ENCODE measurements at regions not wholly inside any gene's neighbourhood (a gene's known extent, or its start where the extent isn't known, plus 50 kb on each side); places are given as distances from the start of the nearest gene placed in this dataset.

GRCh38 chr12:94754653-94755052 lies 104.3 kb upstream of the TMCC3 start:
- TF ChIP-seq FOXP2 (optimal IDR thresholded peaks at IDR 0.05; ENCODE audit: borderline replicate concordance, extremely low read depth, extremely low read length, insufficient read depth) (no peak), TAF1 (IDR thresholded peaks at IDR 0.05; ENCODE audit: borderline replicate concordance, insufficient read depth, low read length) (no peak), SIN3A (IDR thresholded peaks at IDR 0.05; ENCODE audit: borderline replicate concordance, insufficient read depth, low read length) (no peak), POLR2AphosphoS5 (IDR thresholded peaks at IDR 0.05; ENCODE audit: low read depth, low read length) (no peak), REST (IDR thresholded peaks at IDR 0.05; ENCODE audit: insufficient read depth in 1 of 2, low read depth in 2 of 2, low read length in 2 of 2) (no peak)

GRCh38 chr12:94753036-94753679 lies 102.8 kb upstream of the TMCC3 start:
- TF ChIP-seq REST (IDR thresholded peaks at IDR 0.05; ENCODE audit: insufficient read depth in 1 of 2, low read depth in 2 of 2, low read length in 2 of 2) (no peak), SIN3A (IDR thresholded peaks at IDR 0.05; ENCODE audit: borderline replicate concordance, insufficient read depth, low read length) (no peak), TAF1 (IDR thresholded peaks at IDR 0.05; ENCODE audit: borderline replicate concordance, insufficient read depth, low read length) (no peak), POLR2AphosphoS5 (IDR thresholded peaks at IDR 0.05; ENCODE audit: low read depth, low read length) (no peak), FOXP2 (optimal IDR thresholded peaks at IDR 0.05; ENCODE audit: borderline replicate concordance, extremely low read depth, extremely low read length, insufficient read depth) (no peak)

DNA sequence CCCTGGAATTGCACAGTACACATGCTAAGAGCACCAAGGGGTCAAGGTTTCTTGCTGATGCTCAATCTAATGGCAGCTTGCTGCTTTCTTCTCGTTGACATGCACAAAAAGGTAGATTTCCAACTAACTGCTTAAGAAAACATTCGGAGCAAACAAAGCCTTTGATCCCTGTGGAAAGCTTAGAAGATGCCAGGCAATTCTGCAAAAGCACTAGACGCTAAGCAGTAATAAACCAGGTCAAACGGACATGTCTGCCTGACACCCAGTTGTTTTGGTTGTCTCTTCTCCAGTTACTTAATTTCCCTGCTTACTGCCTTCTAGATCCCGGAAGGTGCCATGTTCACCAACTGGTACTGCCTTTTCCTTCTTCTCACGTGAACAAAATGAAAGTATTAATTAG lies 100.5 kb upstream of the TMCC3 start:
- TF ChIP-seq TAF1 (IDR thresholded peaks at IDR 0.05; ENCODE audit: borderline replicate concordance, insufficient read depth, low read length) (no peak), REST (IDR thresholded peaks at IDR 0.05; ENCODE audit: insufficient read depth in 1 of 2, low read depth in 2 of 2, low read length in 2 of 2) (no peak), SIN3A (IDR thresholded peaks at IDR 0.05; ENCODE audit: borderline replicate concordance, insufficient read depth, low read length) (no peak), FOXP2 (optimal IDR thresholded peaks at IDR 0.05; ENCODE audit: borderline replicate concordance, extremely low read depth, extremely low read length, insufficient read depth) (no peak), POLR2AphosphoS5 (IDR thresholded peaks at IDR 0.05; ENCODE audit: low read depth, low read length) (no peak)

GRCh38 chr12:94749890-94750289 lies 99.5 kb upstream of the TMCC3 start:
- TF ChIP-seq TAF1 (IDR thresholded peaks at IDR 0.05; ENCODE audit: borderline replicate concordance, insufficient read depth, low read length) (no peak), REST (IDR thresholded peaks at IDR 0.05; ENCODE audit: insufficient read depth in 1 of 2, low read depth in 2 of 2, low read length in 2 of 2) (no peak), FOXP2 (optimal IDR thresholded peaks at IDR 0.05; ENCODE audit: borderline replicate concordance, extremely low read depth, extremely low read length, insufficient read depth) (no peak), POLR2AphosphoS5 (IDR thresholded peaks at IDR 0.05; ENCODE audit: low read depth, low read length) (no peak), SIN3A (IDR thresholded peaks at IDR 0.05; ENCODE audit: borderline replicate concordance, insufficient read depth, low read length) (no peak)

All from PFSK-1 (cell line).